GM10266 (cell line): ENCODE measurements at regions not wholly inside any gene's neighbourhood (a gene's known extent, or its start where the extent isn't known, plus 50 kb on each side); places are given as distances from the start of the nearest gene placed in this dataset.

Source experiments
- DNase-seq: peaks from one replicate; pipeline ENCODE4 v3.0.0; 2012; ENCODE audit errors: extremely low spot score
- TF ChIP-seq, protein P1 (sequence below): IDR thresholded peaks from 2 replicates; pipeline ENCODE4 v1.5.1; 2012; ENCODE audit warnings: mild to moderate bottlenecking, low read depth; ENCODE audit not compliant: control insufficient read depth, insufficient read depth; ENCODE audit errors: missing control alignments

GRCh38 chr13:53946500-53946899, 917.9 kb downstream of the OLFM4 start:
- TF ChIP-seq, protein P1, sequence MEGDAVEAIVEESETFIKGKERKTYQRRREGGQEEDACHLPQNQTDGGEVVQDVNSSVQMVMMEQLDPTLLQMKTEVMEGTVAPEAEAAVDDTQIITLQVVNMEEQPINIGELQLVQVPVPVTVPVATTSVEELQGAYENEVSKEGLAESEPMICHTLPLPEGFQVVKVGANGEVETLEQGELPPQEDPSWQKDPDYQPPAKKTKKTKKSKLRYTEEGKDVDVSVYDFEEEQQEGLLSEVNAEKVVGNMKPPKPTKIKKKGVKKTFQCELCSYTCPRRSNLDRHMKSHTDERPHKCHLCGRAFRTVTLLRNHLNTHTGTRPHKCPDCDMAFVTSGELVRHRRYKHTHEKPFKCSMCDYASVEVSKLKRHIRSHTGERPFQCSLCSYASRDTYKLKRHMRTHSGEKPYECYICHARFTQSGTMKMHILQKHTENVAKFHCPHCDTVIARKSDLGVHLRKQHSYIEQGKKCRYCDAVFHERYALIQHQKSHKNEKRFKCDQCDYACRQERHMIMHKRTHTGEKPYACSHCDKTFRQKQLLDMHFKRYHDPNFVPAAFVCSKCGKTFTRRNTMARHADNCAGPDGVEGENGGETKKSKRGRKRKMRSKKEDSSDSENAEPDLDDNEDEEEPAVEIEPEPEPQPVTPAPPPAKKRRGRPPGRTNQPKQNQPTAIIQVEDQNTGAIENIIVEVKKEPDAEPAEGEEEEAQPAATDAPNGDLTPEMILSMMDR, result no peak
- DNase-seq, result no peak

DNA sequence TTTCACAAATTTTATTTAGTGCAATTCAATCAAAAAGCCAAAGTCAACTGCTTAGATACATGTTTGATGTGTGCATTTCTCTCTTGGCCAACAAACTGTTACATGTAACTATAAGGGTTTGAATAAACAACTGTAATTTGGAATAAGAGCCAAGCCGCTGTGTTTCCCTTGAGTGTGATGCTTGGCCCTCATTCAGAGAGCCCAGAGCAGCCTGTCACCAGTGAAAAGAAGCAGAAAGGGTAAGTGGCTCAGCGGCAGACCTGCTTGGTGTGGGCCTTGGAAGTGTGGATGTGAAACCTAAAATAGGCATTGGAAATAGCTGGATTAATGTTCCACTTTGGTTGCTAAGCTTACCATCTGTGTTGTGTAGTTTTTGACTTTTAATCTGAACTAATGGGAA, 924.6 kb downstream of the OLFM4 start:
- TF ChIP-seq, protein P1, result no peak
- DNase-seq, result no peak
